Posterior cingulate gyrus (tissue), 11 donors: ENCODE measurements at regions not wholly inside any gene's neighbourhood (a gene's known extent, or its start where the extent isn't known, plus 50 kb on each side); places are given as distances from the start of the nearest gene placed in this dataset.
"Not testable (repeated sequence)": the region's sequence is repeated elsewhere in the genome, so short reads cannot be mapped to it uniquely, and the experiment has no call there.

Source experiments
- DNase-seq, 10 donors: peaks; one replicate each; pipeline versions ENCODE4 v3.0.0 to v3.0.0-alpha.2; 2020 to 2021; ENCODE audit warnings: mixed read lengths in 3 of 10
- intact Hi-C: fragments of 100-400 bp; cut with DNase I; formaldehyde crosslinking; loops from one replicate; pipeline ENCODE4 v1.15.1; 2023

- intact Hi-C loops: no loop called here
- no peak for DNase-seq
These were observed 280.9 kb upstream of the STXBP5 start for GRCh38 chr6:146923205-146923833.

GRCh38 chr6:146925846-146926245 is 278.4 kb upstream of the STXBP5 start:
- intact Hi-C loops: no loop called here
- no peak for DNase-seq

DNA sequence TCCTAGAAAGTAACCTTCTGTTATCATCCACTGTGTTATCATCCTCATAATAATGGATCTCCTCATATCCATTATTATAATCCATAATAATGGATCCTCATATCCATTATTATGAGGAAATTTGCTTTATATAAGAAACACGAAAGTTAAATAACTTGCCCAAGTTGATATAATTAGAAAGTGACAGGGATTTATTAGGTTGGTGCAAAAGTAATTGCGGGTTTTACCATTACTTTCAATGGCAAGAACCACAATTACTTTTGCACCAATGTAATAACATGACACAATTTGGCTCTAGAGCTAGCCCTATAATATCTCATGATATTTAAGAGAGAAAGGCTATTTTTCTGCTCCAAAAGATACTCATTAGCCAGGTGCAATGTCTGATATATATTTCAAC is 275.7 kb upstream of the STXBP5 start:
- DNase-seq: no peak
- intact Hi-C loops: no loop called here

- DNase-seq: no peak
- intact Hi-C loops: no loop called here
These were observed 273.0 kb upstream of the STXBP5 start for GRCh38 chr6:146931214-146931613.

DNA sequence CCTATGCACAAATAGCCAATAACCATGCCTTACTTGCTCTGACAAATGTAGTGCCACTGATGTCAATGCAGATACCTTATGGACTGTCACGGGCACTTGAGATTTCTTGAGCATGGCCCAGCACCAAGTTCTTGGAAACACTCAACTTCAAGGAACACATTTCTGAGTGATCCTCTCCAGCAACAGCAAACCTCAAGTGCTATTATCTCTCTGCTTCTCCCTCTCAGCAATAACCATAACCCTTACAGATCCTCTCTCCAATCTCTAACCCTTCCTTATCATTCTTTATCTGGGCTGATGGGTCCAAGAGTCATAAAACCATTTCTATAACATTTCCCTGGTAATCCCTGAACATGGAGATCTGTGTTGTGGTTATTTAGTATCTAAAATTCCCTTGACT is 266.9 kb upstream of the STXBP5 start:
- intact Hi-C loops: no loop called here
- DNase-seq: no peak

DNA sequence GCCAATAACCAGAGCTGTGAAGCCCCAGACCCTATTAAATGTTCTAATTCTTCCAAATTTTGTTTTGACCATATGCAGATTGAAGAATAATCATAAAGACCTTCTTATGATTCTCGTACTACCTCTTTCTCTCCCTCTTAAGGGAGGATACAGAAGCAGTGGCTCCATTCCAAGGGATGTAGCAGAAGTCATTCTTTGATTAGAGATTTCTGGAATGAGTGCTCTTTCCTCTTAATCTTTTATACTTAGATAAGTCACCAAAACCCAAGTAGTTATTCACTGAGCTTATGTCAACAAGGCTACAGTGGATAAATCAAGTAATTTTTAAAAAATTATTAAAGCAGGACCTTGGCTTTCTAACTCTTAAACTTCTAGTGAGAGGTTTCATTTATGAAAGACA is 266.0 kb upstream of the STXBP5 start:
- intact Hi-C loops: no loop called here
- DNase-seq: no peak

GRCh38 chr6:146939456-146939855 is 264.8 kb upstream of the STXBP5 start:
- intact Hi-C loops, DNase-seq: not testable (repeated sequence)

DNA sequence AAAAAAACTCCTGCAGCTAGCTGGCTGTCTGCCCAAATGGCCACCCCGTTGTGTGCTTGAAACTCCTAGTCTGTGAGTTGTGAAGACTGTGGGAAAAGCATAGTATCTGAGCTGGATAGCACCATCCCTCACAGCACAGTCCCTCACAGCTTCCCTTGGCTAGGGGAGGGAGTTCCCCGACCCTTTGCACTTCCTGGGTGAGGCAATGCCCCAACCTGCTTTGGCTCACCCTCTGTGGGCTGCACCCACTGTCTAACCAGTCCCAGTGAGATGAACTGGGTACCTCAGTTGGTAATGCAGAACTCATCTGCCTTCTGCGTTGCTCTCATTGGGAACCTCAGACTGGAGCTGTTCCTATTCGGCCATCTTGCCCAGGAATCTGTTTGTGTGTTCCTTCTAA is 260.6 kb upstream of the STXBP5 start:
- no peak for DNase-seq
- intact Hi-C loops: no loop called here

GRCh38 chr6:146944077-146944476 is 260.1 kb upstream of the STXBP5 start:
- no peak for DNase-seq
- intact Hi-C loops: no loop called here

- intact Hi-C loops: no loop called here
- no peak for DNase-seq
These were observed 259.4 kb upstream of the STXBP5 start for GRCh38 chr6:146944809-146945208.

DNA sequence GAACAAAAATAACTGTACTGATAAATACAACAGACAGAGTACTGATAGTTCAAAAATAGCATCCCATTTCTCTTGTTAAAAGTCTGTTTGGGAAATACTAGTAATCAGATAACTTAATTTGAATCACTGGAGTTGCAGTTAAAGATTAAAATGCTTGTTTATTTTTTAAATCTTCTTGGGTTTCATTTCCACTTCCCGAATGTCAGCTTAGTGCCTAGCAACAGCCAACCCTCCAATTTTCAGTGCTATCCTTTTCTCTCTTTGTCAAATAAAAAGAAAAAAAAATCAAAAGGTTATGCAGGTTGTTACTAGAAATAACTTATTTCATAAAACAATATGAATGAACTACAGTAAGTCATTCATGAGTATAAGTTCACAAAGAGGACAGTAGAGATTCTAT is 257.7 kb upstream of the STXBP5 start:
- intact Hi-C loops: no loop called here
- no peak for DNase-seq

DNA sequence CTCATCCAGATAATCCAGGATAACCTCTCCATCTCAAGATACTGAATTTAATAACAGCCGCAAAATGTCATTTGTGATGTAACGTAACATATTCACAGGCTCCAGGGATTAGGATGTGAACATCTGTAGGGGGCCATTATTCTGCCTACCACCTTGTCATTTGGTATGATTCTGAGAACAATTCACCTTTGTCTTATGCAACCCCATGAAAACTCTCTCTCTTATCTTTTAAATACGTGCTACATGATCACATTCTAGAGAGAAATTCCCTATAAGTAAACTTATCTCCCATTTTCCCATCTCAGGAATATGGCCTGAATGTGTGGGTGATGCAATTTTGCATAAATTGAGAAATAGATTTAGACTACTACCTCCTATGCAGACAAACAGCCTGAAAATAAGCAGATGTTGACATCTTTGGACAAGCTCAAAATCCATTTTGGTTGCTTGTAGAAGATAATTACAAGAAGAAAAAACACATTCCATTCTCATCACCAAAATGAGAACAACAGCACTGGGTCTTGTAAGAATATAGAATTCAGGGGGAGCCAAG is 255.4 kb upstream of the STXBP5 start:
- no peak for DNase-seq
- intact Hi-C loops: no loop called here

DNA sequence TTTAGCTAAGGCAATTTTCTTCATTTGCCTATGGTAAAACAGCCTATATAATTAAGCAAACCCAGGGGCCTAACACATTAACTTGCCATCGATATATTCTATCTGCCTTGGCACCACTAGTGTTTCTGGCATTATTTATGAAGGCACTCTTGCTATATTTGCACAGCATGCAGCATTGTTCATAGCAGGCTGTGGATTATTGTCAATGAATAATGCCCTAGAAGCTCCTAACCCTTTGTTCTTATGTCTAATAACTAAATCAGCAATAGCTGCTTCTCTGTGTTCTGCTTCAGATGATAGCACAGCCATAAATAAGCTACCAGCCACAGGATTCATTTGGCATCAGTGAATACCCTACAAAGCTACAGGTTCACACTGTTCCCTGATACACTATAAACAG is 254.8 kb upstream of the STXBP5 start:
- intact Hi-C loops: no loop called here
- DNase-seq: no peak

- intact Hi-C loops: no loop called here
- no peak for DNase-seq
These were observed 253.8 kb upstream of the STXBP5 start for GRCh38 chr6:146950351-146950835.

GRCh38 chr6:146955570-146955969 is 248.6 kb upstream of the STXBP5 start:
- intact Hi-C loops: no loop called here
- no peak for DNase-seq

DNA sequence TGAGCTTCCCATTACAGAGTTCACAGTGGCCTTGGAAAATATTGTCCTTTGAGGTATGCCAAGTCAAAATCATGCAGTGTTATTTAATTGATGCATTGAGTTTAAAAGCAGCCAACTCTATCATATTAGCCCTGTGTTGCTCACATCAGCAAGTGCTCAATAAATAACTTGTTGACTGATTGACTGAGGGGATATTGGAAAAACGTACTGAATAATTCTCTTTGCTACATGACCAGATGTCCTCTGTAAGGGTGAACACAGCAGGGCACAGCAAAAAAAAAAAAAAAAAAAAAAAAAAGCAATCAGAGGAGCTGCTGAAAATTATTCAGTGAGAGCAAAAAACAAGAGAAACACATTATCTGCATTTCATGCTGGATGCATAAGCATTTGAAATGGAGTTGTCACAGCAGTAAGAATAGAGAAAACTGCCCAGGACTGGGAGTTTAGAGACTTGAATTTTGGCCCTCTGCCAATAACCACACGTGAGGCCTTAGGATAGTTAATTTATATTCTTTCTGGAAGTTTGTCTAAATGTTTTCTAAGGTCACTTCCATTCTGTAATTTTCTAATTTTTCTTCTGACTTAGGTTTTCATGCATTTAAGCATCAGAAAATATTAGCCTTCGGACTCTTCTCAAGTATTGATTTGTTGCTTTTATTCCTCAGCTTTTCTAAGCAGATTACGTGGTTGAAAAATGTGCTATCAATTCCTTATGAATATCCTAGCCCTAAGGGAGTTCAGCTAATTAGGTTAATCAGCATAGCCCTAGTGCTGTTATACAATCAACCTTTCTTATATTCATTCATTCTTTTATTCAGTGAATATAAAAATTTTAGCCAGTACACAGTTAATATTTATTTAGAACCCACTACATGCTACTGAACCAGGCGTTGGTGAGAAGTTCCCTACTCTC is 246.8 kb upstream of the STXBP5 start:
- no peak for DNase-seq
- intact Hi-C loops: no loop called here

- DNase-seq: no peak
- intact Hi-C loops: no loop called here
These were observed 242.4 kb upstream of the STXBP5 start for GRCh38 chr6:146961831-146962230.

DNA sequence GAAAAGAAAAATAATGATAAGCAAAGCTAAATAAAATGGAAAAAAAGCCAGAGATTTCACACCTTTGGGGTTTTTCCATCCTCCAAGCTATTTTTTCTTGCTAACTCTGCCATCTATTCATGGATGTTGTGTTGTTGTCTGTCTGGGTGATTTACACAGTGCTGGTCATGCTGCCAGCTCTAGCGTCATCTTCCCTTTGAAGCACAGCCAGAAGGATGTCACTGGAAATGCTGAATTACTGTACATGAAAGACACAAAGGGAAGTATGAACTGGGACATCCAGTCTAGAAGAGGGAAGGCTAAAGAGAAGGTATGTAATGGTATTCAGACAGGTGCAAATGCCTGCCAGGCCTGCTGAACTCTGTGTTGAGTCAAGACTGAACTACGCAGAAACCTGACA is 241.9 kb upstream of the STXBP5 start:
- intact Hi-C loops: no loop called here
- DNase-seq: no peak

DNA sequence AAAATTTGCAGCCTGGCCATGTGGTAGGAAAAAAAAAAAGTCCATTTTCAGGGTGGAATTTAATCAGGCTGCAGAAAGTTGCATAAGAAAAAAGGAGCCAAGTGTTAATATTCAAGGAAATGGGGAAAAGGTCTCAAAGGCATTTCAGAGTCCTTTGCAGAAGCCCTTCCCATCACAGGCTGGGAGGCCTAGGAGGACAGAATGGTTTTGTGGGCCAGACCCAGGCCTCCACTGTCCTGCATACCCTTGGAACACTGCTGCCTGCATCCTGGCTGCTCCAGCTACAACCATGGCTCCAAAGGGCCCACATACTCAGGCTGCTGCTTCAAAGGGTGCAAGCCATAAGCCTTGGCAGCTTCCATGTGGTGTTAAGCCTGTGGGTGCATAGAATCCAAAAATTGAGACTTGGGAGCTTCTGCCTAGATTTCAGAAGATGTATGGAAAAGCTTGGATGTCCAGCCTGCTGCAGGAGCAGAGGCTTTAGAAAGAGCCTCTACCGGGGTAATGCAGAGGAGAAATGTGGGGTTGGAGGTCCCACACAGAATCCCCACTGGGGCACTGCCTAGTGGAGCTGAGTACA is 239.0 kb upstream of the STXBP5 start:
- intact Hi-C loops: no loop called here
- DNase-seq: no peak

- intact Hi-C loops: no loop called here
- DNase-seq: no peak
These were observed 236.0 kb upstream of the STXBP5 start for GRCh38 chr6:146968041-146968760.

DNA sequence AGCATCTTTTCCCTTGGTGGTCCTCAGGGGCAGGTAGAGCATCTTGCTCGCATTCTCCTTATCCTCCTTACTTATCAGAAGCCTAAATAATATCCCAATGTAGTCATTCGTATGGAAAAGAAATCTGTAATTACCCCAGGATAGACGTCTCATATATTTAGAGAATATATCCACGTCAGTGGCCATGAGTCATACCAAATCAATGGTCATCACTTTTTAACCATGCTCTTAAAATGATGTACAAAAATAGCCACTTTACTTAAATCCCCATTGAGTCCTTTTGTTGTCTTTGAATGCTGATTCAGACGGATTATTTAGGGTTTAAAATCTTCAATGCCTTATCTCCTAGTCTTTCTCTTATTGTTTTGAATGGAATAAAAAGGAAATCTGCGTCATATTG is 231.7 kb upstream of the STXBP5 start:
- intact Hi-C loops: no loop called here
- DNase-seq: no peak
